ENCODE measurements at regions not wholly inside any gene's neighbourhood (a gene's known extent, or its start where the extent isn't known, plus 50 kb on each side); places are given as distances from the start of the nearest gene placed in this dataset.

DNA sequence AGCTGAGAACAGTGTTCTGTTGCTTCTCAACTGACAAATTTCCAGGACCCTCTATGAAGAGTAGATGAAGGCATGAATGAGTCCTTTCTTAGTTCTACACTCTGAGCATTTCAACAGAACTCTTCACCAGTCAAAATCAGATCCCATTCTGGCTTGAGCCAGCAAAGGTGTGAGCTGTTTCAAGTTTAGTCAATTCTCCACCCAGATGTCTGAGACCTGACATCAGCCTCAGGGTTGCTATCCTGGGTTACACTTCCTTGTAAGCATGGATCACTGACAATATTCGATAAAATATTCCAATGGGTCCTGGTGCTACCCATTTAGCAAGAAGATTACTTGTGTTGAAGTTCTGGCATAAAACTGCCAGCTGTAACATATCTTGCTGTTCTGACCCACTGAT, 97.6 kb upstream of the PPP2R3A start:
- Histone ChIP-seq H3K27ac (no peak overlapping the region), H3K9me3 (no peaks in the 10 kb centered on the region), H3K27me3 (no peaks in the 10 kb centered on the region), H3K4me3 (no peak overlapping the region), H3K4me1 (no peaks in the 10 kb centered on the region), H3K36me3 (no peaks in the 10 kb centered on the region)
- 55% methylated on average over 1 of the region's 1 CpG for WGBS
- TF ChIP-seq EP300 (IDR thresholded peaks at IDR 0.05) (no peak), POLR2AphosphoS5 (IDR thresholded peaks at IDR 0.05) (no peak), POLR2A (IDR thresholded peaks at IDR 0.05) (no peak), CTCF (IDR thresholded peaks at IDR 0.05) (no peak)
- DNase-seq (ENCODE audit: low spot score in 2 of 2): no peak

DNA sequence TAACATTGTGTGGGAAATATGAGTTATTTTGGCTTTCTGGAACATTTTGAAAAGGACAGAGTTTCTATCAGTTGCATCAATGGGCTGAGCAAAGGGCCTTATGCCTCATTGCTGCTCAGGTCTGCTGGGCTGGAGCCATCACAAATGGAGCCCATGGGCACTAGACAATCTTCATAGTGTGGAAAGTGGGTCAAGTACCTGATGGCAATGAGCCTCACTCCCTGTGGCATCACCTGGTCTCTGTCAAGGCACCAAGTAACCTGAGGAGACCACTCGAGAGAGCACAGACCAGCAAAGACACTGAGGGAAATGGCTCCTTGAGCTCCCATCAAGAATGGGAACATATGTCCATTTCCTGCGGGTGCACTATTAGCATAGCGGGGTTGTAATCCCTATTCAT, 96.7 kb upstream of the PPP2R3A start:
- Histone ChIP-seq H3K36me3 (no peaks in the 10 kb centered on the region), H3K27me3 (no peaks in the 10 kb centered on the region), H3K4me1 (no peaks in the 10 kb centered on the region), H3K4me3 (no peak overlapping the region), H3K27ac (no peak overlapping the region), H3K9me3 (no peaks in the 10 kb centered on the region)
- TF ChIP-seq EP300 (IDR thresholded peaks at IDR 0.05): no peak
- no peak for DNase-seq (ENCODE audit: low spot score in 2 of 2)
- WGBS: 100% methylated on average over 3 of the region's 3 CpGs

- DNase-seq (ENCODE audit: low spot score in 2 of 2): no peak
- whole genome bisulfite sequencing: 69% methylated on average over 2 of the region's 2 CpGs
- no peak for TF ChIP-seq POLR2A (IDR thresholded peaks at IDR 0.05)
- no peak for TF ChIP-seq POLR2AphosphoS5 (IDR thresholded peaks at IDR 0.05)
- TF ChIP-seq CTCF (IDR thresholded peaks at IDR 0.05): no peak
- no peak for TF ChIP-seq EP300 (IDR thresholded peaks at IDR 0.05)
- Histone ChIP-seq H3K9me3 (no peaks in the 10 kb centered on the region), H3K4me3 (no peak overlapping the region), H3K36me3 (no peaks in the 10 kb centered on the region), H3K27me3 (no peaks in the 10 kb centered on the region), H3K27ac (no peak overlapping the region), H3K4me1 (no peaks in the 10 kb centered on the region)
Observed at GRCh38 chr3:135869439-135870105, 96.0 kb upstream of the PPP2R3A start.

- no peaks in the 10 kb centered on the region for H3K4me1 ChIP-seq
- H3K36me3 ChIP-seq: no peaks in the 10 kb centered on the region
- no peak overlapping the region for H3K27ac ChIP-seq
- no peak for DNase-seq (ENCODE audit: low spot score in 2 of 2)
- TF ChIP-seq POLR2AphosphoS5 (IDR thresholded peaks at IDR 0.05) (no peak), EP300 (IDR thresholded peaks at IDR 0.05) (no peak), POLR2A (IDR thresholded peaks at IDR 0.05) (no peak), CTCF (IDR thresholded peaks at IDR 0.05) (no peak)
- H3K9me3 ChIP-seq: peaks cover under 1% of the 10 kb centered on the region
- H3K4me3 ChIP-seq: no peak overlapping the region
- H3K27me3 ChIP-seq: no peaks in the 10 kb centered on the region
- WGBS: 73% methylated on average over 1 of the region's 1 CpG
Observed at GRCh38 chr3:135871311-135871710, 94.2 kb upstream of the PPP2R3A start.

DNA sequence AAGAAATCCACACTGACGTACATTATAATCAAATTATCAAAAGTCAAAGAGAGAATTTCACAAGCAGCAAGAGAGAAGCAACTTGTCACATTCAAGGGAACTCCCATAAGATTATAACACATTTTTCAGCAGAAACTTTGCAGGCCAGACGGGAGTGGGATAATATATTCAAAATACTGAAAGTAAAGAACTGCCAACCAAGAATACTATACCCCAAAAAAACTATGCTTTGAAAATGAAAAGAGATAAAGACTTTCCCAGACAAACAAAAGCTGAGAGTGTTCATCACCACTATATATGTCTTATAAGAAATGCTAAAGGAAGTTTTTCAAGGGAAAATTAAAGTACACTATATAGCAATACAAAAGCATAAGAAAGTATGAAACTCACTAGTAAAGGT, 91.5 kb upstream of the PPP2R3A start:
- Histone ChIP-seq H3K4me1 (no peaks in the 10 kb centered on the region), H3K4me3 (no peak overlapping the region), H3K27me3 (no peaks in the 10 kb centered on the region), H3K36me3 (no peaks in the 10 kb centered on the region), H3K27ac (no peak overlapping the region), H3K9me3 (peaks cover 11% of the 10 kb centered on the region)
- 91% methylated on average over 2 of the region's 2 CpGs for WGBS
- TF ChIP-seq EP300 (IDR thresholded peaks at IDR 0.05): no peak
- TF ChIP-seq POLR2A (IDR thresholded peaks at IDR 0.05): no peak
- no peak for TF ChIP-seq CTCF (IDR thresholded peaks at IDR 0.05)
- TF ChIP-seq POLR2AphosphoS5 (IDR thresholded peaks at IDR 0.05): no peak
- no peak for DNase-seq (ENCODE audit: low spot score in 2 of 2)

GRCh38 chr3:135878501-135878900, 87.0 kb upstream of the PPP2R3A start:
- H3K4me3 ChIP-seq: no peak overlapping the region
- no peaks in the 10 kb centered on the region for H3K36me3 ChIP-seq
- TF ChIP-seq EP300 (IDR thresholded peaks at IDR 0.05) (no peak), CTCF (IDR thresholded peaks at IDR 0.05) (no peak), POLR2A (IDR thresholded peaks at IDR 0.05) (no peak), POLR2AphosphoS5 (IDR thresholded peaks at IDR 0.05) (no peak)
- H3K4me1 ChIP-seq: no peaks in the 10 kb centered on the region
- H3K27ac ChIP-seq: no peak overlapping the region
- peaks cover 11% of the 10 kb centered on the region for H3K9me3 ChIP-seq
- DNase-seq (ENCODE audit: low spot score in 2 of 2): no peak
- 96% methylated on average over 3 of the region's 3 CpGs for WGBS
- no peaks in the 10 kb centered on the region for H3K27me3 ChIP-seq
